Adrenal gland (tissue), 9 donors: ENCODE measurements at regions not wholly inside any gene's neighbourhood (a gene's known extent, or its start where the extent isn't known, plus 50 kb on each side); places are given as distances from the start of the nearest gene placed in this dataset.

ENCODE experiments used
- DNase-seq, 7 donors: peaks; one replicate each; pipeline ENCODE4 v3.0.0-alpha.2; 2019 to 2020
- H3K27ac ChIP-seq, 5 donors: fragments of 200-600 bp; sonication (generic) in 4 of 5; 1 replicate in 3 of 5; 2 replicates in 2 of 5; pipeline versions ENCODE4 v1.5.1 to v1.8.0; 2016 to 2020; ENCODE audit warnings: mild to moderate bottlenecking in 1 of 5
- H3K27me3 ChIP-seq: fragments of 200-600 bp; 2 replicates; pipeline ENCODE4 v1.8.0; 2021
- H3K36me3 ChIP-seq, 2 donors: fragments of 200-600 bp; replicated peaks in 1 of 2; 1 replicate in 1 of 2; 2 replicates in 1 of 2; pipeline versions ENCODE4 v1.5.1 to v1.8.0; 2018 to 2022
- H3K4me1 ChIP-seq, 2 donors: fragments of 200-600 bp; replicated peaks in 1 of 2; 1 replicate in 1 of 2; 2 replicates in 1 of 2; pipeline versions ENCODE4 v1.5.1 to v1.8.0; 2018 to 2021
- H3K4me3 ChIP-seq, 4 donors: fragments of 200-600 bp; sonication (generic) in 3 of 4; one replicate each; pipeline ENCODE4 v1.5.1; 2016 to 2018
- H3K9me3 ChIP-seq, 3 donors: fragments of 200-600 bp; sonication (generic) in 1 of 3; replicated peaks in 1 of 3; 1 replicate in 2 of 3; 2 replicates in 1 of 3; pipeline versions ENCODE4 v1.5.1 to v1.8.0; 2016 to 2021
- CTCF ChIP-seq, 6 experiments: fragments of 450-650 bp in 4 of 6; fragments of 200-600 bp in 2 of 6; sonication (generic) in 1 of 6; IDR thresholded peaks; 1 replicate in 5 of 6; 2 replicates in 1 of 6; pipeline versions ENCODE4 v1.5.1 to v1.8.0; 2016 to 2021; ENCODE audit warnings: antibody characterized with exemption in 6 of 6, mild to moderate bottlenecking in 2 of 6, moderate library complexity in 1 of 6
- POLR2A ChIP-seq, 2 donors: fragments of 450-650 bp; IDR thresholded peaks; one replicate each; pipeline ENCODE4 v1.6.1; 2017; ENCODE audit warnings: antibody characterized with exemption in 2 of 2, mild to moderate bottlenecking in 2 of 2, moderate library complexity in 1 of 2
- WGBS, 4 donors: extraction: QIAGEN DNeasy Blood & Tissue Kit in 2 of 4; methylation state at CpG; one replicate each; pipeline versions ENCODE4 v1.1.5 to v1.1.7; 2013 to 2017; 5-methylcytosine and 5-hydroxymethylcytosine counted together
- intact Hi-C, 2 donors: fragments of 100-400 bp; cut with DNase I; formaldehyde crosslinking; loops; one replicate each; pipeline versions ENCODE4 v1.14.1 to v1.15.0; 2022 to 2023
- donor health status: healthy with polysubstance abuse.
- donor health status: Bipolar disorder and iron deficiency.
- donor health status: DM: yes; HTN: yes; CAD: no.
- donor health status: DM: no; HTN: no; CAD: no.
- donor health status: DM: no; HTN: no; CAD: no.

GRCh38 chr16:73912281-73912680 lies 384.3 kb upstream of the PSMD7 start:
- Histone ChIP-seq H3K27ac (no peak overlapping the region), H3K36me3 (no peaks in the 10 kb centered on the region), H3K27me3 (no peaks in the 10 kb centered on the region), H3K9me3 (no peaks in the 10 kb centered on the region), H3K4me1 (no peaks in the 10 kb centered on the region), H3K4me3 (no peak overlapping the region)
- TF ChIP-seq CTCF (IDR thresholded peaks at IDR 0.05) (no peak), POLR2A (IDR thresholded peaks at IDR 0.05) (no peak)
- intact Hi-C loops: no loop called here
- no peak for DNase-seq
- WGBS, 4 donors: 77 to 82% (median 80%) methylated on average over 3 of the region's 3 CpGs

- WGBS, 4 donors: 61 to 68% (median 63%) methylated on average over 5 of the region's 5 CpGs
- no peak overlapping the region for H3K4me3 ChIP-seq
- no peaks in the 10 kb centered on the region for H3K36me3 ChIP-seq
- H3K27me3 ChIP-seq: no peaks in the 10 kb centered on the region
- no peaks in the 10 kb centered on the region for H3K4me1 ChIP-seq
- no peak for TF ChIP-seq CTCF (IDR thresholded peaks at IDR 0.05)
- no peak for TF ChIP-seq POLR2A (IDR thresholded peaks at IDR 0.05)
- no peak for DNase-seq
- no peak overlapping the region for H3K27ac ChIP-seq
- H3K9me3 ChIP-seq: no peaks in the 10 kb centered on the region
- intact Hi-C loops: no loop called here
These were observed 387.0 kb upstream of the PSMD7 start for GRCh38 chr16:73909529-73910035.

GRCh38 chr16:73891129-73891542 lies 405.5 kb upstream of the PSMD7 start:
- intact Hi-C loops: no loop called here

More at GRCh38 chr16:73891129-73891542, 405.5 kb upstream of the PSMD7 start:
- no peak for DNase-seq
- WGBS, 4 donors: 5 to 11% (median 7%) methylated on average over 7 of the region's 7 CpGs
- Histone ChIP-seq H3K9me3 (no peaks in the 10 kb centered on the region), H3K27ac (no peak overlapping the region), H3K36me3 (no peaks in the 10 kb centered on the region), H3K27me3 (peaks cover 13% of the 10 kb centered on the region), H3K4me3 (peak overlapping the region in 1 of 4 donors; percentile 35), H3K4me1 (no peaks in the 10 kb centered on the region)
- TF ChIP-seq CTCF (IDR thresholded peaks at IDR 0.05) (no peak), POLR2A (IDR thresholded peaks at IDR 0.05) (no peak)
